ENCODE measurements at regions not wholly inside any gene's neighbourhood (a gene's known extent, or its start where the extent isn't known, plus 50 kb on each side); places are given as distances from the start of the nearest gene placed in this dataset.
A peak's percentile ranks its signal among the peaks of the same experiment; 100 is the strongest.

- CTCF ChIA-PET, result no interaction called here
- no peaks in the 10 kb centered on the region for H3K27me3 Mint-ChIP-seq
- POLR2A ChIA-PET, result no interaction called here
- H3K9me3 Mint-ChIP-seq, result no peaks in the 10 kb centered on the region
- H3K36me3 Mint-ChIP-seq (ENCODE audit: low read depth), result no peaks in the 10 kb centered on the region
- H3K4me1 Mint-ChIP-seq, result no peaks in the 10 kb centered on the region
- no peak overlapping the region for H3K4me3 Mint-ChIP-seq
- no peak for DNase-seq
- no peak overlapping the region for H3K27ac Mint-ChIP-seq
Measured at GRCh38 chr18:44028109-44028508, 652.6 kb upstream of the SETBP1 start.

GRCh38 chr18:44031063-44031462 lies 649.6 kb upstream of the SETBP1 start:
- Mint-ChIP-seq H3K36me3 (ENCODE audit: low read depth) (no peaks in the 10 kb centered on the region), H3K27ac (no peak overlapping the region), H3K4me3 (no peak overlapping the region), H3K9me3 (no peaks in the 10 kb centered on the region), H3K4me1 (no peaks in the 10 kb centered on the region), H3K27me3 (no peaks in the 10 kb centered on the region)
- DNase-seq, result no peak
- POLR2A ChIA-PET, result no interaction called here
- CTCF ChIA-PET, result no interaction called here

- H3K4me3 Mint-ChIP-seq, result no peak overlapping the region
- no peaks in the 10 kb centered on the region for H3K27me3 Mint-ChIP-seq
- ChIA-PET CTCF (no interaction called here), POLR2A (no interaction called here)
- H3K4me1 Mint-ChIP-seq, result no peaks in the 10 kb centered on the region
- H3K27ac Mint-ChIP-seq, result no peak overlapping the region
- peak; percentile 5 for DNase-seq
- H3K9me3 Mint-ChIP-seq, result no peaks in the 10 kb centered on the region
- no peaks in the 10 kb centered on the region for H3K36me3 Mint-ChIP-seq (ENCODE audit: low read depth)
Measured at GRCh38 chr18:44033144-44033701, 647.5 kb upstream of the SETBP1 start.

- no peaks in the 10 kb centered on the region for H3K36me3 Mint-ChIP-seq (ENCODE audit: low read depth)
- no peak for DNase-seq
- POLR2A ChIA-PET, result no interaction called here
- no peaks in the 10 kb centered on the region for H3K9me3 Mint-ChIP-seq
- H3K27ac Mint-ChIP-seq, result no peak overlapping the region
- no peaks in the 10 kb centered on the region for H3K4me1 Mint-ChIP-seq
- no peak overlapping the region for H3K4me3 Mint-ChIP-seq
- CTCF ChIA-PET, result no interaction called here
- H3K27me3 Mint-ChIP-seq, result no peaks in the 10 kb centered on the region
Measured at GRCh38 chr18:44035554-44035953, 645.1 kb upstream of the SETBP1 start.

GRCh38 chr18:44036501-44036900 lies 644.2 kb upstream of the SETBP1 start:
- ChIA-PET CTCF (no interaction called here), POLR2A (no interaction called here)
- no peaks in the 10 kb centered on the region for H3K36me3 Mint-ChIP-seq (ENCODE audit: low read depth)
- no peak for DNase-seq
- no peaks in the 10 kb centered on the region for H3K9me3 Mint-ChIP-seq
- no peak overlapping the region for H3K4me3 Mint-ChIP-seq
- H3K4me1 Mint-ChIP-seq, result no peaks in the 10 kb centered on the region
- no peak overlapping the region for H3K27ac Mint-ChIP-seq
- no peaks in the 10 kb centered on the region for H3K27me3 Mint-ChIP-seq

- no peaks in the 10 kb centered on the region for H3K36me3 Mint-ChIP-seq (ENCODE audit: low read depth)
Measured at GRCh38 chr18:44039216-44039615, 641.5 kb upstream of the SETBP1 start.

GRCh38 chr18:44039826-44040225 lies 640.9 kb upstream of the SETBP1 start:
- no peaks in the 10 kb centered on the region for H3K4me1 Mint-ChIP-seq
- DNase-seq, result no peak
- H3K27ac Mint-ChIP-seq, result no peak overlapping the region
- no peaks in the 10 kb centered on the region for H3K36me3 Mint-ChIP-seq (ENCODE audit: low read depth)
- ChIA-PET POLR2A (no interaction called here), CTCF (no interaction called here)
- no peaks in the 10 kb centered on the region for H3K27me3 Mint-ChIP-seq
- H3K4me3 Mint-ChIP-seq, result no peak overlapping the region
- H3K9me3 Mint-ChIP-seq, result no peaks in the 10 kb centered on the region

More at GRCh38 chr18:44039216-44039615, 641.5 kb upstream of the SETBP1 start:
- Mint-ChIP-seq H3K27ac (no peak overlapping the region), H3K27me3 (no peaks in the 10 kb centered on the region), H3K4me3 (no peak overlapping the region), H3K9me3 (no peaks in the 10 kb centered on the region), H3K4me1 (no peaks in the 10 kb centered on the region)
- no peak for DNase-seq
- POLR2A ChIA-PET, result no interaction called here
- CTCF ChIA-PET, result no interaction called here

- Mint-ChIP-seq H3K9me3 (no peaks in the 10 kb centered on the region), H3K36me3 (ENCODE audit: low read depth) (no peaks in the 10 kb centered on the region), H3K27ac (no peak overlapping the region), H3K4me1 (no peaks in the 10 kb centered on the region), H3K27me3 (no peaks in the 10 kb centered on the region), H3K4me3 (no peak overlapping the region)
- CTCF ChIA-PET, result no interaction called here
- POLR2A ChIA-PET, result no interaction called here
- no peak for DNase-seq
Measured at GRCh38 chr18:44041553-44041952, 639.1 kb upstream of the SETBP1 start.

- Mint-ChIP-seq H3K27ac (no peak overlapping the region), H3K4me1 (no peaks in the 10 kb centered on the region), H3K9me3 (no peaks in the 10 kb centered on the region), H3K36me3 (ENCODE audit: low read depth) (no peaks in the 10 kb centered on the region), H3K27me3 (no peaks in the 10 kb centered on the region), H3K4me3 (no peak overlapping the region)
- CTCF ChIA-PET, result no interaction called here
- POLR2A ChIA-PET, result no interaction called here
- no peak for DNase-seq
Measured at GRCh38 chr18:44041961-44042360, 638.7 kb upstream of the SETBP1 start.

GRCh38 chr18:44046376-44046975 lies 634.2 kb upstream of the SETBP1 start:
- no peaks in the 10 kb centered on the region for H3K27me3 Mint-ChIP-seq
- no peak overlapping the region for H3K4me3 Mint-ChIP-seq
- DNase-seq, result no peak
- H3K36me3 Mint-ChIP-seq (ENCODE audit: low read depth), result no peaks in the 10 kb centered on the region
- no peaks in the 10 kb centered on the region for H3K9me3 Mint-ChIP-seq
- CTCF ChIA-PET, result no interaction called here
- H3K27ac Mint-ChIP-seq, result no peak overlapping the region
- POLR2A ChIA-PET, result no interaction called here
- H3K4me1 Mint-ChIP-seq, result no peaks in the 10 kb centered on the region

GRCh38 chr18:44047585-44047984 lies 633.1 kb upstream of the SETBP1 start:
- no peak overlapping the region for H3K4me3 Mint-ChIP-seq

GRCh38 chr18:44048435-44048834 lies 632.3 kb upstream of the SETBP1 start:
- ChIA-PET POLR2A (no interaction called here), CTCF (no interaction called here)
- Mint-ChIP-seq H3K36me3 (ENCODE audit: low read depth) (no peaks in the 10 kb centered on the region), H3K4me3 (no peak overlapping the region), H3K27me3 (no peaks in the 10 kb centered on the region), H3K9me3 (no peaks in the 10 kb centered on the region), H3K4me1 (no peaks in the 10 kb centered on the region), H3K27ac (no peak overlapping the region)
- no peak for DNase-seq

More at GRCh38 chr18:44047585-44047984, 633.1 kb upstream of the SETBP1 start:
- ChIA-PET CTCF (no interaction called here), POLR2A (no interaction called here)
- no peak for DNase-seq
- Mint-ChIP-seq H3K4me1 (no peaks in the 10 kb centered on the region), H3K36me3 (ENCODE audit: low read depth) (no peaks in the 10 kb centered on the region), H3K27me3 (no peaks in the 10 kb centered on the region), H3K9me3 (no peaks in the 10 kb centered on the region), H3K27ac (no peak overlapping the region)

- Mint-ChIP-seq H3K36me3 (ENCODE audit: low read depth) (no peaks in the 10 kb centered on the region), H3K4me1 (no peaks in the 10 kb centered on the region), H3K27me3 (no peaks in the 10 kb centered on the region), H3K4me3 (no peak overlapping the region), H3K27ac (no peak overlapping the region), H3K9me3 (no peaks in the 10 kb centered on the region)
- DNase-seq, result no peak
- ChIA-PET POLR2A (no interaction called here), CTCF (no interaction called here)
Measured at GRCh38 chr18:44048846-44049245, 631.8 kb upstream of the SETBP1 start.

GRCh38 chr18:44051026-44051425 lies 629.7 kb upstream of the SETBP1 start:
- Mint-ChIP-seq H3K27ac (no peak overlapping the region), H3K36me3 (ENCODE audit: low read depth) (no peaks in the 10 kb centered on the region)

More at GRCh38 chr18:44051026-44051425, 629.7 kb upstream of the SETBP1 start:
- Mint-ChIP-seq H3K27me3 (no peaks in the 10 kb centered on the region), H3K4me1 (no peaks in the 10 kb centered on the region), H3K4me3 (no peak overlapping the region), H3K9me3 (no peaks in the 10 kb centered on the region)
- POLR2A ChIA-PET, result no interaction called here
- no peak for DNase-seq
- CTCF ChIA-PET, result no interaction called here
